ENCODE measurements at regions not wholly inside any gene's neighbourhood (a gene's known extent, or its start where the extent isn't known, plus 50 kb on each side); places are given as distances from the start of the nearest gene placed in this dataset.

DNA sequence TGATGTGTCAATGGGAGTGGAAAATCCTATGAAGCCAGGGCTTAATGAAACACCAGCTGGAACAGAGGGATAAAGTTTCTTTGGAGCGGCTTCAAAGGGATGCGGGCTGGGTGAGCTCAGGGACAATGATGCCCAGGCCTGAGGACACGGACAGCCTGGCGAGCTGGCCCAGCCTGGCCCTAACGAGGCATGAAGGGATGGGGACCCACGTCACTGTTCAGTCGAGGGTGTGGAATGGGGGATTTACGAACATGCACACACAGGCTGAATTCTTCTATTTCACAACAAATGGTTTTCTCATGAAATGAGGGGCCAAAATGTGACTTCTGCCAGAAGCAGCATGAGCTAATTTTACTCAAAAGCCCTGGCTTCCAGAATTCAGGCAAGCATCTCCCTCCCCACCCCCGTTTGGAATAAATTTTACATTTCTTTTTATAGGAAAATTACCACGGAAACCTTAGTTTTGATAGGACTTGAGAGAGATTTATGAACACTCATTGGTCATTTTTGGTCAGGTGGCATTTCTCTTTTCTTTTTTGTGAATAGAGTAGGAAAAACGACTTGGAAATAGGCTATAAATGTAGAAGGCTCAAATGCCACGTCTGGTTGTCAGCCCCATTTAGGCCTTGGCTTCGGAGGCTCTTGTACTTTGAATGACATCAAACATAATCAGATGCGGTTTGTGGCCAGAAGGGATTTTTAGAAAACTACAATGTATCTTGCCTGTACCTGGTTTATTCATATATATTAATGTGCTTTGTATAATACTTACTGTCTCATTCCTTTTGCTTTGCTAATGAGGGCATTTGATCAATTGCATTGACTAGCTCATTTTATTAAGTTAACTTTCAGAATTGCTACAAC lies 893.8 kb upstream of the CELF4 start:
- peaks cover 8% of the 10 kb centered on the region for H3K9me3 Mint-ChIP-seq
- no peaks in the 10 kb centered on the region for H3K27me3 Mint-ChIP-seq (ENCODE audit: low read depth)
- no peaks in the 10 kb centered on the region for H3K36me3 Mint-ChIP-seq (ENCODE audit: low read depth)
- H3K27ac Mint-ChIP-seq: no peak overlapping the region
- H3K4me1 Mint-ChIP-seq (ENCODE audit: low read depth): peaks cover 2% of the 10 kb centered on the region
- H3K4me3 Mint-ChIP-seq: no peak overlapping the region

DNA sequence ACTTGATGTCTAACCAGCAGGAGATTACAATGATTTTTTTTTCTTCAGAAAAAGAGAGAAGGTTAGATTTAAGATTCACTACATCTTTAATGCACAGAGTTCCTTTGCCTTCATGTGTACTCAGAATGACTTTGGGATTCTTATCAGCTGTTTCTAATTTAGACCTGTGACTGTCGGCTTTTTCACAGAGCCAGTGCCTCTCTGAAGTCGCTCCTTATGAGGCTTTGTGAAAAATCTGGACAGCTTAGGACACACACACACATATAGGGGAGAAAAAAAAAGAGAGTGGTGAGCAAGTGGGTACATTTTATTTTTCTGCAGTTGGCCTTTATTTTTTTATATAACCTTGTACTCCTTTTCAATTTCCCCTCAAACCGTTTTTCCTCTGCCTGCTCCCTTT lies 893.1 kb upstream of the CELF4 start:
- Mint-ChIP-seq H3K36me3 (ENCODE audit: low read depth) (no peaks in the 10 kb centered on the region), H3K9me3 (peaks cover 8% of the 10 kb centered on the region), H3K27ac (no peak overlapping the region), H3K4me3 (no peak overlapping the region), H3K27me3 (ENCODE audit: low read depth) (no peaks in the 10 kb centered on the region), H3K4me1 (ENCODE audit: low read depth) (peaks cover 1% of the 10 kb centered on the region)

DNA sequence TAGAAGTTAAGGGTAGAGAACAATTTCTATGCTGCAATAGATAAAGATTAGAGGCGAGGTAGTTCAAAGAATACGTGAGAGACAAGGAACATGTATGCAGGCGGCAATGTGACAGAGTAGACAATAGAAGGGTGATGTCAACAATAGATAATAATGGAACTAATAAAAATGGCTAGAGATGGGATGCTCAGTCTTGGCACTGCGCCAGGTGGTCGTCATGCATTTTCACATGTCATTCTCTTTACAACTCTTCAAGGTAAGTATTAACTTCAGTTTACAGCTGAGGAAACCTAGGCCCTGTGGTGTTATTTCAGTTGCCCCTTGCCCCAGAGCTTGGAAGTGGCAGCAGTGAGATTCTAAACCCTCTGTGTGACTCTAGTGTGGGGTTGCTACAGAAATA lies 890.7 kb upstream of the CELF4 start:
- Mint-ChIP-seq H3K9me3 (no peaks in the 10 kb centered on the region), H3K4me1 (ENCODE audit: low read depth) (no peaks in the 10 kb centered on the region), H3K27me3 (ENCODE audit: low read depth) (no peaks in the 10 kb centered on the region), H3K4me3 (no peak overlapping the region), H3K36me3 (ENCODE audit: low read depth) (no peaks in the 10 kb centered on the region), H3K27ac (no peak overlapping the region)

DNA sequence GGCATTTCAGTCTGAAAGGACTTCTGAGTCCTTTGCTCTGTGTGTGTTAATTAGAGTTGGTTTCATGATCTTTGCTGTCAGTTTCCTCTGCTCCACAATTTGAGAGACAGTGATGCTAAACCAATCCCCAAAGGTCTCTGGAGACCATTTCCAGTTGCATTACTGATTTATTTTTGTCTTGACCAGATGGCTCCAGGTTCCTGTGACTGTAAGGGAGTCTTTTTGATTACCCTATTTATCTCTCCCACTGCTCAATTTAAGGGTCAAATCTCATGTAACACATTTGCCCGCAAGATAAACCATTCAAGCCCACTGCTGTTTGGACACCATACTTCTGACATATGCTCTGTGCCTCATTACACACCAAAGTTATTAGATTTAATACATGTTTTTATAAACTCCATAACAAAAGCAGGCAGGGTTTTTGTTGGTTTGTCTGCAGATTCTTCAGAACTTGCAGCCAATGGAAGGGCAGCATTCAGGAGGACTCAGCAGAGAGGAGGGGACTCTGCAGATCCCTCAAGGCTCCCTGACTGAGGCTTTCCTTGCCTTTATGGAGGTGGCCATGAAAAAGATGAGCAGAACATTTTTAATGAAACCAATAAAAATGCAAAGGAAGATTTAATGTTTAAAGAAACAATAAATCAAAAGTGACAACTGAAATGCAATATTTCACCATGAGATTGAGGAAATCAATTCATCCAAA lies 889.3 kb upstream of the CELF4 start:
- H3K9me3 Mint-ChIP-seq: no peaks in the 10 kb centered on the region
- H3K27me3 Mint-ChIP-seq (ENCODE audit: low read depth): no peaks in the 10 kb centered on the region
- no peak overlapping the region for H3K27ac Mint-ChIP-seq
- H3K4me1 Mint-ChIP-seq (ENCODE audit: low read depth): no peaks in the 10 kb centered on the region
- no peaks in the 10 kb centered on the region for H3K36me3 Mint-ChIP-seq (ENCODE audit: low read depth)
- no peak overlapping the region for H3K4me3 Mint-ChIP-seq

DNA sequence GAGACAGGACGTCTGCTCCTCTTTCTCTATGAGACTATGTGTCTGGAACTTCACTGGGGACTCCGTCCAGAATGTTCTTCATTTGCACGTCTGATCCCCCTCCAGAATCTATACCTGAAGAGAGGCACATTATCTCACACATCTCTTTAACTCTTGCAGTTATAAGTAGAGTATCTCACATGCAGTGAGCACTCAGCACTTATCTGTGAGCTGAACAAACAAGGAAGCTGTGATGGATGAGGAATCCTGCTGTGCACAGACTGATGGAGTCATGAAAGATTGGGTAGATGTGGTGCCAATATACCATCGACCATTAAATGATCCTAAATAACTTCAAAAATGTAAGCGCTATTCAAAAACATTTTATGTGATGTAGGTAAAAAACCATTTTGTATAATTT lies 888.3 kb upstream of the CELF4 start:
- no peaks in the 10 kb centered on the region for H3K4me1 Mint-ChIP-seq (ENCODE audit: low read depth)
- H3K9me3 Mint-ChIP-seq: no peaks in the 10 kb centered on the region
- no peaks in the 10 kb centered on the region for H3K36me3 Mint-ChIP-seq (ENCODE audit: low read depth)
- no peak overlapping the region for H3K4me3 Mint-ChIP-seq
- no peak overlapping the region for H3K27ac Mint-ChIP-seq
- H3K27me3 Mint-ChIP-seq (ENCODE audit: low read depth): no peaks in the 10 kb centered on the region

DNA sequence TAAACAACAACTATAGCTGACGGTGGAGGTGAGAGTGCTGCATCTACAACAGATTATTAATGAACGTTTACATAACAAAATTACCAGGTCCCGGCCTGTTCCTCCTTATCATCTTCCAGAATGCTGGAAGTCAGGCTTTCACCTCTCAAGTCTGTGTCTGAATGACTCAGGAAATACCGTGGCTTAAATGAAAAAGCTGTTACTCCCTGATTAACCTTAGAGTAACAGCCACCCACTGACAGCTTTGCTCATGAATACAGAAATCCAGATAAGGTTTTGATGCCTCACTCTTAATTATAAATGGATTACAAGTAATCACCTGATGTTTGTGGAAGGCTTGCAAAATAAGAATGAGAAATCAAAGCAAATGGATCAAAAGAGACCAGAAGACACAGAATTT lies 885.3 kb upstream of the CELF4 start:
- Mint-ChIP-seq H3K27me3 (ENCODE audit: low read depth) (no peaks in the 10 kb centered on the region), H3K9me3 (no peaks in the 10 kb centered on the region), H3K36me3 (ENCODE audit: low read depth) (no peaks in the 10 kb centered on the region), H3K27ac (no peak overlapping the region), H3K4me3 (no peak overlapping the region), H3K4me1 (ENCODE audit: low read depth) (no peaks in the 10 kb centered on the region)

DNA sequence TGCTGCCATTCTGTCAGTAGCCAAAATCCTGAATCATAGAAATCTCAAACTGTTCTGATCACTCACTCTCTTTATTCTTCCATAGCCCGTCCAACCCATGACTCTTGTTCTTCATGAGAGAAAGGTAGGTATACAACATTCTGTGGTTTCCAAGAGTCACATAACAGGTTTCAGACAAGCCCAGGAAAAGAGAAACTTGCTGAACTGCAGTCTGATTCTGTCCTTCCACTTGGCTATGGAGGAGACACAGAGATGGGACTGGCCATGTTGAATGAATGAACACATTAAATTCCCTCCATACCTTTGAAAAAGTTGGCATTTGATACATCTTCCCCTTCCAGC lies 880.2 kb upstream of the CELF4 start:
- no peak overlapping the region for H3K27ac Mint-ChIP-seq
- H3K36me3 Mint-ChIP-seq (ENCODE audit: low read depth): no peaks in the 10 kb centered on the region

DNA sequence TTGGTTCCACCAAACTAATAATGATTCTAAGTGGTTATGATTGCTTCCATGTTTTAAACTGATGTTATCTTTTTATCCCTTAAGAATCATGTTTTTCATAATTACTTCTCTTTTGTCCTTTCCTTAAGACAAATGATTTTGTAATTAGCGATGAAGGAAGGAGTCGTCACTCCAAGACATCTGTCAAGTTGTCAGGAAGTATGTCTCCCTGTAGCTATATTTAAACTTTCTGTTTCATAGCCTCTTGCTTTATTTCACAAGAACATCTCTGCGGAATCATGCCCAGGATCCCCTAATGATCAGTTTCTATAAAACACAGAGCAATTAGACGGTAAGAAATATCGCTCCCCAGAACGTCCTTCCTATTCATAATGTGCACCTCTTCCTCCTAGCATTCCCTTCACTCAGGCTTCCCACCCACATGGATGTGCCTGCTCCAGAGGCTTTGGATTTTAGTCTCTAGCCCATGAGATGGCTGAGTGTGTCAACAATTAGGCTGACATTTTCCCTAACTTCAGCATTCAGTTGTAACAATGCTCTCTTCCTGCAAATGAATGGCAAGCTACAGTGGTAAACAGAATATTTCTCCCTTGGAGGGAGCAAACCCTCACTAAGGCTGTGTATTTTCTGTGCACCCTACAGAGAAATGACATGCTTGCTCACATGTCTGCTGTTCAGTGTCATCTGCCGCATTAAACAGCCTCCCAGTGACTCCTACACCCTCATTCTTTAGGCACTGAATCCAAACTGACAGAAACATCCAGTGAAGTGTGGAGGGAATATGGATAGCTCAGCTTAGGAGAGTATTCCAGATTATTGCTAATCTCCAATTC lies 879.6 kb upstream of the CELF4 start:
- Mint-ChIP-seq H3K27ac (no peak overlapping the region), H3K9me3 (no peaks in the 10 kb centered on the region), H3K27me3 (ENCODE audit: low read depth) (no peaks in the 10 kb centered on the region), H3K4me3 (no peak overlapping the region), H3K4me1 (ENCODE audit: low read depth) (no peaks in the 10 kb centered on the region), H3K36me3 (ENCODE audit: low read depth) (no peaks in the 10 kb centered on the region)

More for the DNA sequence above, 880.2 kb upstream of the CELF4 start:
- no peaks in the 10 kb centered on the region for H3K27me3 Mint-ChIP-seq (ENCODE audit: low read depth)
- H3K9me3 Mint-ChIP-seq: no peaks in the 10 kb centered on the region
- no peaks in the 10 kb centered on the region for H3K4me1 Mint-ChIP-seq (ENCODE audit: low read depth)
- H3K4me3 Mint-ChIP-seq: no peak overlapping the region

DNA sequence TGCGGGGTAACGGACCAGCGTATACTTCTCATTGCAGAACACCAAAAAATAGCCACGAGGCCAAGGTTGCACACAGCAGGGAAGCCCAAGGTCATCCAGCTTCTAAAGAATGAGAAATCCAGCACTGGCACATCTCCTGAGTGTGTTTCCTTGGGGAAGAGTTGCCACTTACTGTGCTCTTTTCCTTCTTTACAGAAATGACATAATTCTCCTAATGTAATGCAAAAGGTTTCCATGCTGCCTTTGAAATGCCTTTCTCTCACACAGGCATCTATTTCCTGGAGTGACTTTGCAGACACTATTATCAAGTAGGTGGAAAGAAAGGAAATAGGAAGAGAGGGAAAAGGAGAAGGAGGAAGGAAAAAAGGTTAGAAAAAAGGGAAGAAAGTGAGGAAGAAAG lies 862.1 kb upstream of the CELF4 start:
- H3K27ac Mint-ChIP-seq: no peak overlapping the region
- H3K4me1 Mint-ChIP-seq (ENCODE audit: low read depth): no peaks in the 10 kb centered on the region
- no peaks in the 10 kb centered on the region for H3K27me3 Mint-ChIP-seq (ENCODE audit: low read depth)

DNA sequence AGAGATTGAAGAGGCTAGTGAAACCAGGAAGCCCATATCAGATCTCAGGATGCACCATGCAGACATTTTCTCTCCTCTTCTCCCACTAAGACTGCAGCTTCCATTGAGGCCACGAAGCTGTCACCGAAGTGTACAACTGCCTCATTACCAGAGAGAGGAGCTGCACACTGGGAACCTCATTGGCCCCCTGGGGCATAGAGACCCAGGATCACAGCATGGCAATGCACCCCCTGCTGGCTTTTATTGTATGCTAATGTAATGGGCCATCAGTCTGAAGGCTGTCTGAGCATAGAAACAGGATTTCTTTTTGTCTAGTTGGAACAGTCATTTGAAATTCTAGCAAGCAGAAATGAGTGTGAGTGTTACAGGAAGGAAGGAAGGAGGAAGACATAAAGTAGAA lies 861.6 kb upstream of the CELF4 start:
- H3K4me1 Mint-ChIP-seq (ENCODE audit: low read depth): no peaks in the 10 kb centered on the region
- no peak overlapping the region for H3K4me3 Mint-ChIP-seq
- no peaks in the 10 kb centered on the region for H3K27me3 Mint-ChIP-seq (ENCODE audit: low read depth)
- H3K9me3 Mint-ChIP-seq: no peaks in the 10 kb centered on the region
- no peak overlapping the region for H3K27ac Mint-ChIP-seq
- no peaks in the 10 kb centered on the region for H3K36me3 Mint-ChIP-seq (ENCODE audit: low read depth)

More for the DNA sequence above, 862.1 kb upstream of the CELF4 start:
- no peaks in the 10 kb centered on the region for H3K9me3 Mint-ChIP-seq
- no peak overlapping the region for H3K4me3 Mint-ChIP-seq
- H3K36me3 Mint-ChIP-seq (ENCODE audit: low read depth): no peaks in the 10 kb centered on the region

DNA sequence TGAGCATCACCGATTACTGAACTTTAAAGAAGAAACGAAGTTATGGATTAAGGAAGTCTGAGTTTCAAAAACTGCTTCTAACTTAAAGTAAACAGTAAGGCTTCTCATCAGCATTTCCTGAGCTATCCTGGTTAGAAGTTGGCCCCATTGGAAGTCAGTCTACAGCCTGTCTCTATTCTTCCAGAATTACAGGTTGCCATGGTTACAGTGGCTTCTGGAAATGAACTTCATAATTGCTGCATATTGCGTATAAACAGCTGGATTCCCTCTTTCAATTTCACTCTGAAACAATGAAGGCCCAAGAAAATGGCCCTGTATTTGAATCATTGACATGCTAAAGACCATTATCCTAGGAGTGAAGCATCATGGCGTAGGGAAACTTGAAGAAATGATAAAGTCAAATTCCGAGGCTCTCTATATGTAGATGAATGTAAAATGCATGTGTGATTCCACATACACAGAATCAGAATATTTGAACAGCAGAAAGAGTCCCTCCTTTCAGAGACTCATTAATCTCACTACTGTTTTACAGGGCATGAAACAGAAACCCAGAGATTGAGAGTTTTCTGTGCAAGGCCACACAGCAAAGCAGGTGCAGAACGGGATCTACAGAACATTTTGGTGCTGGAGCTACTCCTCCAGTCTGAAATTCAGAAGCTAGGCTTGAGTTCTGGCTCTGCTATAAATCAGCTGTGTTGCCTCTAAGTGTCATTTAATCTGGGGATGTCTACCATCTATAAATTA lies 856.4 kb upstream of the CELF4 start:
- H3K27me3 Mint-ChIP-seq (ENCODE audit: low read depth): no peaks in the 10 kb centered on the region
- H3K4me1 Mint-ChIP-seq (ENCODE audit: low read depth): no peaks in the 10 kb centered on the region
- H3K9me3 Mint-ChIP-seq: no peaks in the 10 kb centered on the region

DNA sequence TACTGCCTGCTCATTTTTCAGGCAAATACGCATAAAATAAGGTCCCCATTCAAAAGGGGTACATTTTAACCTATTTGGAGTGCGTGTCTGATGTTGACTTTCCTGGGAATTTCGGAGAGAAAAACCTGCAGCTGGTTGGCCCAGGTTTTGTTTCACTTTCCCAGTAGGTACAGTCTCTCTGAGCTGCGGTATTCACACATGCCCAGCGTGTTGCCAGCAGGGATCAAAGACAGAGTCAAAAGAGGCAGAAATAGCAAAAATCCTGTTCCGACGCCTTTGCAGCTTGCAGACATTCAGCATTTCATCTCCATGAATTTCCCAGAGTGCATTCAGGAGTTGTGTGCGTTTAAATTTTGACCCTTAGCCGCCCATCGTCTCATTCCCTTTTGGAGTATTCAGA lies 855.4 kb upstream of the CELF4 start:
- Mint-ChIP-seq H3K4me1 (ENCODE audit: low read depth) (no peaks in the 10 kb centered on the region), H3K4me3 (no peak overlapping the region), H3K27me3 (ENCODE audit: low read depth) (no peaks in the 10 kb centered on the region), H3K9me3 (no peaks in the 10 kb centered on the region), H3K36me3 (ENCODE audit: low read depth) (no peaks in the 10 kb centered on the region), H3K27ac (no peak overlapping the region)

More for the DNA sequence above, 856.4 kb upstream of the CELF4 start:
- H3K27ac Mint-ChIP-seq: no peak overlapping the region
- H3K4me3 Mint-ChIP-seq: no peak overlapping the region
- no peaks in the 10 kb centered on the region for H3K36me3 Mint-ChIP-seq (ENCODE audit: low read depth)

DNA sequence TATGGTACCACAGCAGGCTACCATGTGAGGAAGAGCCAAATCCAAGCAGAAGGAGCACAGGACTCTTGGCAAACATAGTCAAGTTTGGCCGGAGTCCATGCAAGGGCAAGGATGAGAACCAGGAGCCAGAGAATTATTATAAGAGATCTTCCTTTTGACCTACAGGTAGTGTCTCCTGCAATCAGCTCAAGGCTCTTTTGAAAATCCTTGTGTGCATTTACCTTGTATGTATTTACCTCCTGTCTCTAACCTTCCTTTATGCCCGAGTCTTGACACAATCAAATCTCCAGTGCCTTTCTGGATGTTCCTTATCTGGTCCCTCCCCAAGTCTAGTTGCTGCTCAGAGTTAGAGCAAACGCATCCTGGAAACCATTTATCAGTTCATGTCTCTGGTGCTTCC lies 855.0 kb upstream of the CELF4 start:
- Mint-ChIP-seq H3K9me3 (no peaks in the 10 kb centered on the region), H3K4me3 (no peak overlapping the region), H3K4me1 (ENCODE audit: low read depth) (no peaks in the 10 kb centered on the region), H3K27ac (no peak overlapping the region), H3K36me3 (ENCODE audit: low read depth) (no peaks in the 10 kb centered on the region), H3K27me3 (ENCODE audit: low read depth) (no peaks in the 10 kb centered on the region)

DNA sequence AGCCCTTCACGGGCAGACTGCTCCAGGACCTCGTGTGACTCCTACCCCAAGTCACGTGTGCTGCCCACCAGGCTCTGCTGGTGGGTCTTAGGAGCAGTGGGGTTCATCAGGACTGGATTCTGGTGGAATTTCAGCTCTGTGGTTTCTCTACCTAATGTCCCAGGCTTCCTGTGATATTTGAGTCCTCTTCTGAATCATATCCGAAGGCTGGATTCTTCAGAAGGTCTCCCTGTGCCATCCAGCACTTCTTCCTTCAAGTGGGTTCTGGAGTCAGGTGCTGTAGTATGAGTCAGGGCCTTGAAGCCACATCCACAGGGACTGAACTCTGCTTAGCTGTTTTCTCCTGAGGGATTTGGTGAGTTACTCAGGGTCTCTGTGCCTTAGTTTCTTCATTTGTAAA lies 850.2 kb upstream of the CELF4 start:
- Mint-ChIP-seq H3K27me3 (ENCODE audit: low read depth) (no peaks in the 10 kb centered on the region), H3K4me1 (ENCODE audit: low read depth) (no peaks in the 10 kb centered on the region), H3K9me3 (no peaks in the 10 kb centered on the region), H3K36me3 (ENCODE audit: low read depth) (no peaks in the 10 kb centered on the region), H3K4me3 (no peak overlapping the region), H3K27ac (no peak overlapping the region)

All from T-helper 1 cell treated with Interleukin-12 subunit alpha and Interleukin-12 subunit beta and Interleukin-4 antibody, amounts not matched to agents 30 μg/mL and 1 μg/mL, for 36 hours (primary cell).